LNCaP clone FGC (cell line): ENCODE measurements at regions not wholly inside any gene's neighbourhood (a gene's known extent, or its start where the extent isn't known, plus 50 kb on each side); places are given as distances from the start of the nearest gene placed in this dataset.

Experiments used
- DNase-seq: peaks from one replicate; pipeline ENCODE4 v3.0.0-alpha.2; 2011; ENCODE audit warnings: low read depth
- H3K4me3 ChIP-seq: 2 replicates; pipeline ENCODE4 v1.5.1; 2011; ENCODE audit warnings: mild to moderate bottlenecking, low read depth, low read length, control low read depth
- CTCF ChIP-seq: IDR thresholded peaks from 2 replicates; pipeline ENCODE4 v1.5.1; 2012; ENCODE audit warnings: mild to moderate bottlenecking; ENCODE audit not compliant: control insufficient read depth, insufficient read depth; ENCODE audit errors: extremely low read depth

- H3K4me3 ChIP-seq, result no peak overlapping the region
- no peak for TF ChIP-seq CTCF
- DNase-seq, result no peak
Measured at GRCh38 chr15:27693280-27693679, 405.8 kb downstream of the OCA2 start.

GRCh38 chr15:27692438-27692837 is 406.7 kb downstream of the OCA2 start:
- no peak for TF ChIP-seq CTCF
- H3K4me3 ChIP-seq, result no peak overlapping the region
- no peak for DNase-seq

GRCh38 chr15:27690290-27690689 is 408.8 kb downstream of the OCA2 start:
- DNase-seq, result no peak
- H3K4me3 ChIP-seq, result no peak overlapping the region
- TF ChIP-seq CTCF, result peak; percentile 44

- no peak for TF ChIP-seq CTCF
- H3K4me3 ChIP-seq, result no peak overlapping the region
- DNase-seq, result no peak
Measured at GRCh38 chr15:27686971-27687370, 412.1 kb downstream of the OCA2 start.

- DNase-seq, result no peak
- no peak overlapping the region for H3K4me3 ChIP-seq
- no peak for TF ChIP-seq CTCF
Measured at GRCh38 chr15:27686369-27686768, 412.7 kb downstream of the OCA2 start.

GRCh38 chr15:27685644-27686043 is 413.5 kb downstream of the OCA2 start:
- no peak for DNase-seq
- no peak overlapping the region for H3K4me3 ChIP-seq
- TF ChIP-seq CTCF, result no peak

- no peak overlapping the region for H3K4me3 ChIP-seq
- no peak for DNase-seq
- no peak for TF ChIP-seq CTCF
Measured at GRCh38 chr15:27683121-27683520, 416.0 kb downstream of the OCA2 start.
